ENCODE measurements at regions not wholly inside any gene's neighbourhood (a gene's known extent, or its start where the extent isn't known, plus 50 kb on each side); places are given as distances from the start of the nearest gene placed in this dataset.
A peak's percentile ranks its signal among the peaks of the same experiment; 100 is the strongest.

- H3K18ac ChIP-seq (ENCODE audit: insufficient read length, low read depth, low read length): no peak overlapping the region
- no peak overlapping the region for H2AK5ac ChIP-seq (ENCODE audit: insufficient read length, low read length)
- no peak overlapping the region for H3K4ac ChIP-seq (ENCODE audit: low read depth, low read length)
- no peak overlapping the region for H4K5ac ChIP-seq (ENCODE audit: insufficient read length, low read depth, low read length)
- H4K20me1 ChIP-seq (ENCODE audit: control insufficient read depth, insufficient read depth, insufficient read length): no peaks in the 10 kb centered on the region
- H3K4me2 ChIP-seq (ENCODE audit: insufficient read depth, insufficient read length, low read length): no peak overlapping the region
- no peak overlapping the region for H2BK120ac ChIP-seq (ENCODE audit: low read depth, low read length, poor library complexity, severe bottlenecking)
- Mint-ChIP-seq H3K4me3 (no peak overlapping the region), H3K4me1 (0 out of 4 replicates have a peak, but pooled peaks cover 0 to 2% of the 10 kb centered on the region in 2 experiments), H3K36me3 (ENCODE audit: insufficient read depth in 1 of 3, low read depth in 3 of 3) (no peaks in the 10 kb centered on the region), H3K9me3 (no peaks in the 10 kb centered on the region), H3K27ac (no peak overlapping the region), H3K27me3 (ENCODE audit: low read depth) (no peaks in the 10 kb centered on the region; the same call in 1 of the 2 replicates)
- no peaks in the 10 kb centered on the region for H3K27me3 ChIP-seq (ENCODE audit: insufficient read depth, low read length)
- H2BK5ac ChIP-seq (ENCODE audit: insufficient read length, low read length): no peak overlapping the region
- H3K56ac ChIP-seq (ENCODE audit: insufficient read length, low read depth, low read length): no peak overlapping the region
- no peak overlapping the region for H2BK12ac ChIP-seq (ENCODE audit: insufficient read length, low read depth, low read length)
- H3K9ac ChIP-seq (ENCODE audit: extremely low read depth, insufficient read length, low read length): no peak overlapping the region
- no peak overlapping the region for H3K27ac ChIP-seq (ENCODE audit: insufficient read length, low read depth, low read length)
- no peaks in the 10 kb centered on the region for H3K4me1 ChIP-seq (ENCODE audit: insufficient read depth, low read length)
- no peak overlapping the region for H3T11ph ChIP-seq (ENCODE audit: low read length)
- H2AFZ ChIP-seq (ENCODE audit: low read length): no peak overlapping the region
- no peaks in the 10 kb centered on the region for H3K23me2 ChIP-seq (ENCODE audit: insufficient read length, low read depth, low read length, poor library complexity, severe bottlenecking)
- no peak overlapping the region for H2BK15ac ChIP-seq (ENCODE audit: low read depth, low read length)
- H3K14ac ChIP-seq (ENCODE audit: insufficient read depth, low read length): no peak overlapping the region
- no peak for DNase-seq
- WGBS (ENCODE audit: extremely low coverage, insufficient read length, low lambda C conversion rate): no CpG with 5 or more reads among the region's 1 CpG
- no peaks in the 10 kb centered on the region for H3K79me2 ChIP-seq (ENCODE audit: insufficient read depth, low read length)
- no peak overlapping the region for H3K23ac ChIP-seq (ENCODE audit: insufficient read length, low read depth, low read length)
- TF ChIP-seq CTCF (conservative IDR thresholded peaks at IDR 0.05): peak; percentile 26; the same call in 2 of the 3 replicates
- H3K9me3 ChIP-seq (ENCODE audit: control insufficient read depth, low read depth, low read length): no peaks in the 10 kb centered on the region
- no peak overlapping the region for H2BK20ac ChIP-seq (ENCODE audit: low read depth, low read length, poor library complexity, severe bottlenecking)
- no peak overlapping the region for H4K91ac ChIP-seq (ENCODE audit: insufficient read length, low read depth, low read length)
- no peak overlapping the region for H4K8ac ChIP-seq (replicated peaks; ENCODE audit: insufficient read length, low read depth, low read length)
- H3K79me1 ChIP-seq (ENCODE audit: insufficient read depth, low read depth, low read length, poor library complexity, severe bottlenecking): no peaks in the 10 kb centered on the region
Measured at GRCh38 chr11:106288822-106289387, 211.4 kb downstream of the AASDHPPT start.

All from H9 (cell line).